ENCODE measurements at regions not wholly inside any gene's neighbourhood (a gene's known extent, or its start where the extent isn't known, plus 50 kb on each side); places are given as distances from the start of the nearest gene placed in this dataset.

- peaks cover 73% of the 10 kb centered on the region for H3K27me3 ChIP-seq (ENCODE audit: insufficient read depth, low read length)
Observed at GRCh38 chr9:126208216-126208758, 118.3 kb upstream of the MVB12B start.

GRCh38 chr9:126211441-126212074 lies 115.1 kb upstream of the MVB12B start:
- Histone ChIP-seq H3K27me3 (ENCODE audit: insufficient read depth, low read length) (peaks cover 87% of the 10 kb centered on the region), H3K36me3 (ENCODE audit: insufficient read depth, low read length) (no peaks in the 10 kb centered on the region), H2AFZ (ENCODE audit: low read length, unreplicated experiment) (no peak overlapping the region), H3K27ac (ENCODE audit: low read depth, low read length) (no peak overlapping the region), H3K4me1 (ENCODE audit: control insufficient read depth, insufficient read depth, low read length, unreplicated experiment) (no peaks in the 10 kb centered on the region), H3K4me3 (ENCODE audit: low read depth, low read length) (no peak overlapping the region), H3K79me2 (ENCODE audit: control insufficient read depth, insufficient read depth, low read length, unreplicated experiment) (no peaks in the 10 kb centered on the region)

More at GRCh38 chr9:126208216-126208758, 118.3 kb upstream of the MVB12B start:
- Histone ChIP-seq H3K36me3 (ENCODE audit: insufficient read depth, low read length) (no peaks in the 10 kb centered on the region), H3K4me3 (ENCODE audit: low read depth, low read length) (no peak overlapping the region), H3K4me1 (ENCODE audit: control insufficient read depth, insufficient read depth, low read length, unreplicated experiment) (no peaks in the 10 kb centered on the region), H3K79me2 (ENCODE audit: control insufficient read depth, insufficient read depth, low read length, unreplicated experiment) (no peaks in the 10 kb centered on the region), H3K27ac (ENCODE audit: low read depth, low read length) (no peak overlapping the region), H2AFZ (ENCODE audit: low read length, unreplicated experiment) (no peak overlapping the region)

GRCh38 chr9:126215486-126215885 lies 111.1 kb upstream of the MVB12B start:
- Histone ChIP-seq H3K27ac (ENCODE audit: low read depth, low read length) (no peak overlapping the region), H3K27me3 (ENCODE audit: insufficient read depth, low read length) (peaks cover 85% of the 10 kb centered on the region), H3K4me3 (ENCODE audit: low read depth, low read length) (no peak overlapping the region), H3K4me1 (ENCODE audit: control insufficient read depth, insufficient read depth, low read length, unreplicated experiment) (no peaks in the 10 kb centered on the region), H3K36me3 (ENCODE audit: insufficient read depth, low read length) (no peaks in the 10 kb centered on the region), H2AFZ (ENCODE audit: low read length, unreplicated experiment) (no peak overlapping the region), H3K79me2 (ENCODE audit: control insufficient read depth, insufficient read depth, low read length, unreplicated experiment) (no peaks in the 10 kb centered on the region)

GRCh38 chr9:126216826-126217225 lies 109.8 kb upstream of the MVB12B start:
- H3K4me1 ChIP-seq (ENCODE audit: control insufficient read depth, insufficient read depth, low read length, unreplicated experiment): no peaks in the 10 kb centered on the region

GRCh38 chr9:126217250-126217653 lies 109.4 kb upstream of the MVB12B start:
- no peak overlapping the region for H3K4me3 ChIP-seq (ENCODE audit: low read depth, low read length)
- H3K36me3 ChIP-seq (ENCODE audit: insufficient read depth, low read length): no peaks in the 10 kb centered on the region
- no peak overlapping the region for H2AFZ ChIP-seq (ENCODE audit: low read length, unreplicated experiment)
- H3K27me3 ChIP-seq (ENCODE audit: insufficient read depth, low read length): peaks cover 88% of the 10 kb centered on the region
- no peaks in the 10 kb centered on the region for H3K4me1 ChIP-seq (ENCODE audit: control insufficient read depth, insufficient read depth, low read length, unreplicated experiment)
- H3K27ac ChIP-seq (ENCODE audit: low read depth, low read length): no peak overlapping the region
- H3K79me2 ChIP-seq (ENCODE audit: control insufficient read depth, insufficient read depth, low read length, unreplicated experiment): no peaks in the 10 kb centered on the region

More at GRCh38 chr9:126216826-126217225, 109.8 kb upstream of the MVB12B start:
- no peak overlapping the region for H3K27ac ChIP-seq (ENCODE audit: low read depth, low read length)
- H2AFZ ChIP-seq (ENCODE audit: low read length, unreplicated experiment): no peak overlapping the region
- no peak overlapping the region for H3K4me3 ChIP-seq (ENCODE audit: low read depth, low read length)
- H3K27me3 ChIP-seq (ENCODE audit: insufficient read depth, low read length): peaks cover 86% of the 10 kb centered on the region
- no peaks in the 10 kb centered on the region for H3K36me3 ChIP-seq (ENCODE audit: insufficient read depth, low read length)
- no peaks in the 10 kb centered on the region for H3K79me2 ChIP-seq (ENCODE audit: control insufficient read depth, insufficient read depth, low read length, unreplicated experiment)

GRCh38 chr9:126217797-126218196 lies 108.8 kb upstream of the MVB12B start:
- H2AFZ ChIP-seq (ENCODE audit: low read length, unreplicated experiment): no peak overlapping the region
- H3K27me3 ChIP-seq (ENCODE audit: insufficient read depth, low read length): peaks cover 88% of the 10 kb centered on the region
- no peak overlapping the region for H3K27ac ChIP-seq (ENCODE audit: low read depth, low read length)
- no peaks in the 10 kb centered on the region for H3K36me3 ChIP-seq (ENCODE audit: insufficient read depth, low read length)
- H3K4me3 ChIP-seq (ENCODE audit: low read depth, low read length): no peak overlapping the region
- no peaks in the 10 kb centered on the region for H3K4me1 ChIP-seq (ENCODE audit: control insufficient read depth, insufficient read depth, low read length, unreplicated experiment)
- no peaks in the 10 kb centered on the region for H3K79me2 ChIP-seq (ENCODE audit: control insufficient read depth, insufficient read depth, low read length, unreplicated experiment)

DNA sequence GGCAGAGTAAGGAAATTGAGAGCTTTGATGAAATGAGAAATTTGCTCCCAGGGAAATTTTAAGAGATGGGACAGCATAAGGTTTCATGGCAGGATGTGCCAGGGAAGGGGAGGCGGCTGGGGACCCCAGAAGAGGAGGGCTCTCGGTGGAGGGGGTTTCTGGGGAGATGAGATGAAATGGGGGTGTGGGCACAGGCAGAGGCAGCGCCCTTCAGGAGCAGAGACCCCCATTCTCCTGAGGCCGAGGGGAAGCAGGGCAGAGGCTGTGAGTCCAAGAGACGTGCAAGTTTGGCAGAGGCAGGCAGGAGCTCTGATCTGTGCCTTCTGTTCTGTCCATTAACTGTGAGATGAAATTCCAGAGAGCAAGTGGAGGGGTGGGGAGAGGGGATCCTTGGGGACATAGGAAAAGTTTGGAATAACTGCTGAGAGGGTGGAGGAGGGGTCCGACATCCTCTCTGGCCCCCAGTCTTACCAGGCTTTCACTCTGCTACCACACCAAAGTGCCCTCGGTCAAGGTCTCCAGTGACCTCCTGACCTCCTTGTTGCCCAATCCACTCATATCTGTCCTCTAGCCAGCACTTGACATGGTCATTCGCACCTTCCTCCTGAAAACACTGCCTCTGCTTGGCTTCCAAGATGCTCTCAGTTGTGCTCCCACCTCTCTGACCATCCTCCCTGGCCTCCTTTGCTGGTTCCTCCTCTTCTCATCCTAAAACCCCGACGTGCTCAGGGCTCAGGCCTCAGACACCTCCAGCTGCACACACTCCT lies 108.1 kb upstream of the MVB12B start:
- Histone ChIP-seq H3K27me3 (ENCODE audit: insufficient read depth, low read length) (peaks cover 88% of the 10 kb centered on the region), H3K4me3 (ENCODE audit: low read depth, low read length) (no peak overlapping the region), H3K27ac (ENCODE audit: low read depth, low read length) (no peak overlapping the region)

DNA sequence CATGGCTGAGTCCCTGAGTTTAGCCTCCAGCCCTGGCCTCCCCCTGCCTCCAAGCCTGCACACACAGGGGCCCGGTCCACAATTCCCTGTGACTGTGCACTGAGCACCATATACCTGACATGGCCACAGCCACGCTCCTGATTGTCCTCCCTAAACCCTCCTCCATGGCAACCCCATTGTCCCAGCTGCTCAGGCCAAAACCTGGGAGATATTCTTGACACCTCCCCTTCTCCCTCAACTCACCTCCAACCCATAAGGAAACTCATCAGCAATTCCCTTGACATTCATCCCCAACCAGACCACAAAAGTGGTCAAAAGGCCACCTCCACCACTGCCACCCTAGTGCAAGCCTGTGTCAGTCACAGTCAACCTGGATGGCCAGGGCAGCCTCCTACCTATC lies 107.5 kb upstream of the MVB12B start:
- H3K4me1 ChIP-seq (ENCODE audit: control insufficient read depth, insufficient read depth, low read length, unreplicated experiment): no peaks in the 10 kb centered on the region
- H3K36me3 ChIP-seq (ENCODE audit: insufficient read depth, low read length): no peaks in the 10 kb centered on the region
- peaks cover 88% of the 10 kb centered on the region for H3K27me3 ChIP-seq (ENCODE audit: insufficient read depth, low read length)
- no peak overlapping the region for H3K27ac ChIP-seq (ENCODE audit: low read depth, low read length)
- no peak overlapping the region for H2AFZ ChIP-seq (ENCODE audit: low read length, unreplicated experiment)
- H3K79me2 ChIP-seq (ENCODE audit: control insufficient read depth, insufficient read depth, low read length, unreplicated experiment): no peaks in the 10 kb centered on the region
- no peak overlapping the region for H3K4me3 ChIP-seq (ENCODE audit: low read depth, low read length)

More for the DNA sequence above, 108.1 kb upstream of the MVB12B start:
- Histone ChIP-seq H3K79me2 (ENCODE audit: control insufficient read depth, insufficient read depth, low read length, unreplicated experiment) (no peaks in the 10 kb centered on the region), H2AFZ (ENCODE audit: low read length, unreplicated experiment) (no peak overlapping the region), H3K36me3 (ENCODE audit: insufficient read depth, low read length) (no peaks in the 10 kb centered on the region), H3K4me1 (ENCODE audit: control insufficient read depth, insufficient read depth, low read length, unreplicated experiment) (no peaks in the 10 kb centered on the region)

DNA sequence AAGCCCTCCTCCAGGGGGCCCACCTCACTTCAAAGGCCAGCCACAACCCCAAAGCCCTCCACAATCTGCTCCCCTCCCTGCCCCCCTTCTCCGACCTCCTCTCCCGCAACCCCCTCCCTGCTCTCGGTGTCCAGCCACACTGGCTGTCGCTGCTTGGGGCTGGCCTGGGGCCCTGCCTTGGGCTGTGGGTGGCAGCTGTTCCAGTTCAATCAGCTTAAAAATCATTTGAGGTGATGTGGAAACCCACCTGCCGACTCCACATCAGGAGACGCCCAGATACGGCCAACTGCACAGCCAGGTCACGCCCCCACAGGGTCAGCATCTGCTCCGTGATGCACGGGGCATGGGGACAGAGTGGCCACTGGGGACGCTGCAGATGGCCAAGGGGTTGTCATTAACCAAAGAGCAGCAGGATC lies 107.0 kb upstream of the MVB12B start:
- Histone ChIP-seq H3K27me3 (ENCODE audit: insufficient read depth, low read length) (peaks cover 90% of the 10 kb centered on the region), H2AFZ (ENCODE audit: low read length, unreplicated experiment) (no peak overlapping the region), H3K79me2 (ENCODE audit: control insufficient read depth, insufficient read depth, low read length, unreplicated experiment) (no peaks in the 10 kb centered on the region), H3K36me3 (ENCODE audit: insufficient read depth, low read length) (no peaks in the 10 kb centered on the region), H3K4me3 (ENCODE audit: low read depth, low read length) (no peak overlapping the region), H3K4me1 (ENCODE audit: control insufficient read depth, insufficient read depth, low read length, unreplicated experiment) (no peaks in the 10 kb centered on the region), H3K27ac (ENCODE audit: low read depth, low read length) (no peak overlapping the region)

- H3K4me3 ChIP-seq (ENCODE audit: low read depth, low read length): no peak overlapping the region
- no peaks in the 10 kb centered on the region for H3K36me3 ChIP-seq (ENCODE audit: insufficient read depth, low read length)
- peaks cover 90% of the 10 kb centered on the region for H3K27me3 ChIP-seq (ENCODE audit: insufficient read depth, low read length)
- H3K79me2 ChIP-seq (ENCODE audit: control insufficient read depth, insufficient read depth, low read length, unreplicated experiment): no peaks in the 10 kb centered on the region
- no peak overlapping the region for H3K27ac ChIP-seq (ENCODE audit: low read depth, low read length)
- no peak overlapping the region for H2AFZ ChIP-seq (ENCODE audit: low read length, unreplicated experiment)
- H3K4me1 ChIP-seq (ENCODE audit: control insufficient read depth, insufficient read depth, low read length, unreplicated experiment): no peaks in the 10 kb centered on the region
Observed at GRCh38 chr9:126221480-126221879, 105.1 kb upstream of the MVB12B start.

Measured in ACC112 (cell line).